ENCODE measurements at regions not wholly inside any gene's neighbourhood (a gene's known extent, or its start where the extent isn't known, plus 50 kb on each side); places are given as distances from the start of the nearest gene placed in this dataset.

GRCh38 chrX:137101273-137101990, 67.6 kb upstream of the GPR101 start:
- Mint-ChIP-seq H3K4me3 (ENCODE audit: unreplicated experiment) (no peak overlapping the region), H3K4me1 (ENCODE audit: insufficient read depth, unreplicated experiment) (no peaks in the 10 kb centered on the region), H3K36me3 (ENCODE audit: insufficient read depth, unreplicated experiment) (no peaks in the 10 kb centered on the region), H3K27me3 (ENCODE audit: insufficient read depth, unreplicated experiment) (peaks cover 27% of the 10 kb centered on the region), H3K9me3 (ENCODE audit: unreplicated experiment) (peaks cover 12% of the 10 kb centered on the region), H3K27ac (ENCODE audit: low read depth, unreplicated experiment) (no peak overlapping the region)
- DNase-seq (ENCODE audit: unreplicated experiment) = no peak
- intact Hi-C loops (cut with micrococcal nuclease) = no loop called here
- CTCF ChIA-PET = interaction anchor here (0.7 to 1.0 kb wide), 2 partner anchors 20 to 49 kb away, joined by 3 read pairs; no protein-coding TSS in a partner anchor
- BruUV-seq (replicated peaks) = no TSS peak
- POLR2A ChIA-PET = no interaction called here
- TF ChIP-seq, protein P1, sequence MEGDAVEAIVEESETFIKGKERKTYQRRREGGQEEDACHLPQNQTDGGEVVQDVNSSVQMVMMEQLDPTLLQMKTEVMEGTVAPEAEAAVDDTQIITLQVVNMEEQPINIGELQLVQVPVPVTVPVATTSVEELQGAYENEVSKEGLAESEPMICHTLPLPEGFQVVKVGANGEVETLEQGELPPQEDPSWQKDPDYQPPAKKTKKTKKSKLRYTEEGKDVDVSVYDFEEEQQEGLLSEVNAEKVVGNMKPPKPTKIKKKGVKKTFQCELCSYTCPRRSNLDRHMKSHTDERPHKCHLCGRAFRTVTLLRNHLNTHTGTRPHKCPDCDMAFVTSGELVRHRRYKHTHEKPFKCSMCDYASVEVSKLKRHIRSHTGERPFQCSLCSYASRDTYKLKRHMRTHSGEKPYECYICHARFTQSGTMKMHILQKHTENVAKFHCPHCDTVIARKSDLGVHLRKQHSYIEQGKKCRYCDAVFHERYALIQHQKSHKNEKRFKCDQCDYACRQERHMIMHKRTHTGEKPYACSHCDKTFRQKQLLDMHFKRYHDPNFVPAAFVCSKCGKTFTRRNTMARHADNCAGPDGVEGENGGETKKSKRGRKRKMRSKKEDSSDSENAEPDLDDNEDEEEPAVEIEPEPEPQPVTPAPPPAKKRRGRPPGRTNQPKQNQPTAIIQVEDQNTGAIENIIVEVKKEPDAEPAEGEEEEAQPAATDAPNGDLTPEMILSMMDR (IDR thresholded peaks at IDR 0.05; ENCODE audit: unreplicated experiment) = no peak

Data from MCF 10A (cell line).